Mucosa of rectum (tissue), 2 donors: ENCODE measurements at regions not wholly inside any gene's neighbourhood (a gene's known extent, or its start where the extent isn't known, plus 50 kb on each side); places are given as distances from the start of the nearest gene placed in this dataset.

Source experiments
- H3K27ac ChIP-seq, 2 donors: one replicate each; pipeline ENCODE4 v1.7.0; 2013; ENCODE audit warnings: inconsistent platforms in 2 of 2, low read depth in 2 of 2, low read length in 2 of 2
- H3K27me3 ChIP-seq, 2 donors: one replicate each; pipeline ENCODE4 v1.7.0; 2013; ENCODE audit warnings: low read length in 2 of 2; ENCODE audit not compliant: control insufficient read depth in 2 of 2, insufficient read depth in 2 of 2
- H3K36me3 ChIP-seq, 2 donors: one replicate each; pipeline ENCODE4 v1.7.0; 2013; ENCODE audit warnings: low read length in 2 of 2; ENCODE audit not compliant: control insufficient read depth in 2 of 2, insufficient read depth in 2 of 2
- H3K4me1 ChIP-seq, 2 donors: one replicate each; pipeline ENCODE4 v1.7.0; 2013; ENCODE audit warnings: low read length in 2 of 2, mild to moderate bottlenecking in 1 of 2; ENCODE audit not compliant: control insufficient read depth in 2 of 2, insufficient read depth in 2 of 2
- H3K4me3 ChIP-seq, 2 donors: one replicate each; pipeline ENCODE4 v1.7.0; 2013; ENCODE audit warnings: low read length in 2 of 2
- H3K9ac ChIP-seq, 2 donors: one replicate each; pipeline ENCODE4 v1.7.0; 2013; ENCODE audit warnings: low read length in 2 of 2, low read depth in 1 of 2, mild to moderate bottlenecking in 1 of 2
- H3K9me3 ChIP-seq, 2 donors: one replicate each; pipeline ENCODE4 v1.7.0; 2013; ENCODE audit warnings: low read length in 2 of 2; ENCODE audit not compliant: control insufficient read depth in 2 of 2
- donor health status: healthy.
- donor health status: Normal muscosa, but diverticular disease.

- H3K4me1 ChIP-seq, result no peaks in the 10 kb centered on the region
- H3K27me3 ChIP-seq, result no peaks in the 10 kb centered on the region
- no peak overlapping the region for H3K9ac ChIP-seq
Observed at GRCh38 chr21:16502273-16502672, 772.5 kb downstream of the USP25 start.

GRCh38 chr21:16502897-16503296 lies 773.1 kb downstream of the USP25 start:
- Histone ChIP-seq H3K4me3 (no peak overlapping the region), H3K4me1 (no peaks in the 10 kb centered on the region), H3K36me3 (no peaks in the 10 kb centered on the region), H3K27ac (no peak overlapping the region), H3K9ac (no peak overlapping the region), H3K27me3 (no peaks in the 10 kb centered on the region), H3K9me3 (no peaks in the 10 kb centered on the region)

More at GRCh38 chr21:16502273-16502672, 772.5 kb downstream of the USP25 start:
- Histone ChIP-seq H3K4me3 (no peak overlapping the region), H3K27ac (no peak overlapping the region), H3K9me3 (no peaks in the 10 kb centered on the region), H3K36me3 (no peaks in the 10 kb centered on the region)

DNA sequence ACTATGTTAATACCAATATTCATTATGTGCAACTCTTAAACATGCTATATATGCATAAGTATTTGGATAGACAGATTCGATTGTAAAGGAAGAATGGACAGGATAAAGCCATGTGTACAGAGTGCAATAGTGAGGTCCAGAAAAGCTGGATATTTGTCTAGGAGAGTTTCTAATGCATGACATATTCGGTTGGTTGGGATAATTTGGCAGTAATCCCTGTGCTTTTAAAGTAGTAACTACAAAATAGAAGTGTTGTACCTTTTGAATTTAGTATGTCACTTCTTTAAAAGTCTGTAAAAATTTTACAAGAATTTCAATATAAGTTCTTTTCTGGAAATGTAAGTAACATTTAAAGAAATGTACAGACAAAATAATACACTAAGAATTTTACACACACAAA lies 774.5 kb downstream of the USP25 start:
- Histone ChIP-seq H3K27ac (no peak overlapping the region), H3K36me3 (no peaks in the 10 kb centered on the region), H3K9me3 (no peaks in the 10 kb centered on the region), H3K4me3 (no peak overlapping the region), H3K4me1 (no peaks in the 10 kb centered on the region), H3K9ac (no peak overlapping the region), H3K27me3 (no peaks in the 10 kb centered on the region)

- no peak overlapping the region for H3K27ac ChIP-seq
- H3K36me3 ChIP-seq, result no peaks in the 10 kb centered on the region
- no peaks in the 10 kb centered on the region for H3K27me3 ChIP-seq
- no peak overlapping the region for H3K4me3 ChIP-seq
- H3K9ac ChIP-seq, result no peak overlapping the region
- H3K9me3 ChIP-seq, result no peaks in the 10 kb centered on the region
- no peaks in the 10 kb centered on the region for H3K4me1 ChIP-seq
Observed at GRCh38 chr21:16504766-16505165, 775.0 kb downstream of the USP25 start.

GRCh38 chr21:16509476-16509875 lies 779.7 kb downstream of the USP25 start:
- H3K27ac ChIP-seq, result no peak overlapping the region
- no peak overlapping the region for H3K4me3 ChIP-seq
- H3K36me3 ChIP-seq, result no peaks in the 10 kb centered on the region
- H3K9ac ChIP-seq, result no peak overlapping the region
- no peaks in the 10 kb centered on the region for H3K9me3 ChIP-seq
- no peaks in the 10 kb centered on the region for H3K27me3 ChIP-seq
- H3K4me1 ChIP-seq, result no peaks in the 10 kb centered on the region

DNA sequence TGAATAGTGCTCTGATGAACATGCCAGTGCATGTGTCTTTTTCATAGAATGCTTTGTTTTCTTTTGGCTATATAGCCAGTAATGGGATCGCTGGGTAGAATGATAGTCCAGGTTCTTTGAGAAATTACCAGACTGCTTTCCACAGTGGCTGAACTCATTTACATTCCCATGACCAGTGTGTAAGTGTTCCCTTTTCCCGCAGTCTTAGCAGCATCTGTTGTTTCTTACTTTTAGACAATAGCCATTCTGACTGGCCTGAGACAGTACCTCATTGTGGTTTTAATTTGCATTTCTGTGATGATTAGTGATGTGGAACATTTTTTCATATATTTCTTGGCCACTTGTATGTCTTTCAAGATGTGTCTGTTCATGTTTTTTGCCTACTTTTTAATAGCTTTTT lies 784.5 kb downstream of the USP25 start:
- Histone ChIP-seq H3K9me3 (no peaks in the 10 kb centered on the region), H3K4me1 (no peaks in the 10 kb centered on the region), H3K27ac (no peak overlapping the region)

GRCh38 chr21:16517383-16517782 lies 787.6 kb downstream of the USP25 start:
- Histone ChIP-seq H3K9ac (no peak overlapping the region), H3K27me3 (no peaks in the 10 kb centered on the region), H3K9me3 (no peaks in the 10 kb centered on the region), H3K4me1 (no peaks in the 10 kb centered on the region), H3K27ac (no peak overlapping the region), H3K36me3 (no peaks in the 10 kb centered on the region), H3K4me3 (no peak overlapping the region)

More for the DNA sequence above, 784.5 kb downstream of the USP25 start:
- Histone ChIP-seq H3K4me3 (no peak overlapping the region), H3K9ac (no peak overlapping the region), H3K36me3 (no peaks in the 10 kb centered on the region), H3K27me3 (no peaks in the 10 kb centered on the region)

- Histone ChIP-seq H3K27me3 (no peaks in the 10 kb centered on the region), H3K9me3 (no peaks in the 10 kb centered on the region), H3K4me1 (no peaks in the 10 kb centered on the region), H3K27ac (no peak overlapping the region), H3K9ac (no peak overlapping the region), H3K36me3 (no peaks in the 10 kb centered on the region), H3K4me3 (no peak overlapping the region)
Observed at GRCh38 chr21:16519036-16519435, 789.3 kb downstream of the USP25 start.

- no peaks in the 10 kb centered on the region for H3K36me3 ChIP-seq
- H3K9me3 ChIP-seq, result no peaks in the 10 kb centered on the region
- H3K9ac ChIP-seq, result no peak overlapping the region
- H3K4me3 ChIP-seq, result no peak overlapping the region
- H3K27me3 ChIP-seq, result no peaks in the 10 kb centered on the region
- no peaks in the 10 kb centered on the region for H3K4me1 ChIP-seq
- H3K27ac ChIP-seq, result no peak overlapping the region
Observed at GRCh38 chr21:16519644-16520043, 789.9 kb downstream of the USP25 start.

DNA sequence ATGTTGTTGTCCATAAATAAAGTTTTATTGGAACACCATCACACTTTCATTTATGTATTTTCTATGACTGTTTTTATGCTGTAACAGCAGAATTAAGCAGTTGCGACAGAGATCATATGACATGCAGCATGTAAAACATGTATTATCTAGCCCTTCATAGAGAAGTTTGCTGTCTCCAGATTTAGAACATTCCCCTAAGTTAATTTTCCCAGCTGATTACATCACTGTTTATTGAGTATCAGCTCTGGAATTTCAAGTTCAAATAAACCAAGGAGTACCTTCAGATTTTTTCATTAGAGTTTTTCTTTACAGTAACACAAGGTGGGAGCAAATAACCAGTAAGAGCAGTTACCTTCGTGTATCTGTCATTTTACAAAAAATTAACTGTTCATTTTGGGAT lies 792.8 kb downstream of the USP25 start:
- H3K4me1 ChIP-seq, result no peaks in the 10 kb centered on the region
- H3K9me3 ChIP-seq, result no peaks in the 10 kb centered on the region
- H3K27me3 ChIP-seq, result no peaks in the 10 kb centered on the region
- no peak overlapping the region for H3K9ac ChIP-seq
- no peaks in the 10 kb centered on the region for H3K36me3 ChIP-seq
- no peak overlapping the region for H3K27ac ChIP-seq
- no peak overlapping the region for H3K4me3 ChIP-seq

DNA sequence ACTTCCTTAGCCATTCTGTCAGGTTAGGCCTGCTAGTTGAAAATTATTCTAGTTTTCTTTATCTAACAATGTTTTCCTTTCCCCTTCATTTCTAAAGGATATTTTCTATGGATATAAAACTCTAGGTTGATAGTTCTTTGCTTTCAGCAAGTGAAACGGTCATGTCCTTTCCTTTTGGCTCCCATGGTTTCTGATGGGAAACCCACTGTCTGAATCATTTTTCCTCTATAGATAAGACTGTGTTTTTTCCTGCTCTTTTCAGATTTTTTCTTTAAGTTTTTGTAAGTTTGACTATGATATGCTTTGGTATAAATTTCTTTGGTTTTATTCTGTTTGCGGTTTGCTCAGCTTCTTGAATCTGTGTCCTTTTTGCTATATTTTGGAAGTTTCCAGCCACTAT lies 800.9 kb downstream of the USP25 start:
- H3K4me3 ChIP-seq, result no peak overlapping the region
- H3K9ac ChIP-seq, result no peak overlapping the region
- no peaks in the 10 kb centered on the region for H3K9me3 ChIP-seq
- H3K36me3 ChIP-seq, result no peaks in the 10 kb centered on the region
- no peaks in the 10 kb centered on the region for H3K4me1 ChIP-seq
- H3K27me3 ChIP-seq, result no peaks in the 10 kb centered on the region
- H3K27ac ChIP-seq, result no peak overlapping the region
